GM12874 (cell line): ENCODE measurements at regions not wholly inside any gene's neighbourhood (a gene's known extent, or its start where the extent isn't known, plus 50 kb on each side); places are given as distances from the start of the nearest gene placed in this dataset.

ENCODE experiments used
- TF ChIP-seq, protein P1 (sequence below): IDR thresholded peaks from 2 replicates; pipeline ENCODE4 v1.5.1; 2011; ENCODE audit warnings: low read depth, mild to moderate bottlenecking, control low read depth, low read length, moderate library complexity; ENCODE audit not compliant: insufficient read depth

DNA sequence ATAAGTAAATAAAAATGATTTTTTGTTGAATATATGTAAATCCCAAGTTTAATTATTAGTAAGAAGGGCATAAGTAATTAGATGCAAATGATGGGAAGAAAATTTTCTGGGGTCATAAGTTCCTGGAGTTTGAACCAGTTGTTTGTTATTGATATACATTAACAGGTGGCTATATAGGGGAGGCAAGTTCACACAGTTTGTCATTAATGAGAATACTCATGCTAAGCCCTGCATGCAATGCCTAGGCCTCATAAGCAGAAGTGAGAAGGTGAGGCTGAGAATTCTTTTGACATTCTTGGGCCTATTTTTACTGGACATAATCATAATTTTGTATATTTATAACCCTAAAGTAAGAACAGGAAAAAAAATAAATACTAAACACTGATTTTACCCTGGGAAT is 1210.7 kb upstream of the PCDH9 start:
- TF ChIP-seq, protein P1, sequence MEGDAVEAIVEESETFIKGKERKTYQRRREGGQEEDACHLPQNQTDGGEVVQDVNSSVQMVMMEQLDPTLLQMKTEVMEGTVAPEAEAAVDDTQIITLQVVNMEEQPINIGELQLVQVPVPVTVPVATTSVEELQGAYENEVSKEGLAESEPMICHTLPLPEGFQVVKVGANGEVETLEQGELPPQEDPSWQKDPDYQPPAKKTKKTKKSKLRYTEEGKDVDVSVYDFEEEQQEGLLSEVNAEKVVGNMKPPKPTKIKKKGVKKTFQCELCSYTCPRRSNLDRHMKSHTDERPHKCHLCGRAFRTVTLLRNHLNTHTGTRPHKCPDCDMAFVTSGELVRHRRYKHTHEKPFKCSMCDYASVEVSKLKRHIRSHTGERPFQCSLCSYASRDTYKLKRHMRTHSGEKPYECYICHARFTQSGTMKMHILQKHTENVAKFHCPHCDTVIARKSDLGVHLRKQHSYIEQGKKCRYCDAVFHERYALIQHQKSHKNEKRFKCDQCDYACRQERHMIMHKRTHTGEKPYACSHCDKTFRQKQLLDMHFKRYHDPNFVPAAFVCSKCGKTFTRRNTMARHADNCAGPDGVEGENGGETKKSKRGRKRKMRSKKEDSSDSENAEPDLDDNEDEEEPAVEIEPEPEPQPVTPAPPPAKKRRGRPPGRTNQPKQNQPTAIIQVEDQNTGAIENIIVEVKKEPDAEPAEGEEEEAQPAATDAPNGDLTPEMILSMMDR, result no peak

DNA sequence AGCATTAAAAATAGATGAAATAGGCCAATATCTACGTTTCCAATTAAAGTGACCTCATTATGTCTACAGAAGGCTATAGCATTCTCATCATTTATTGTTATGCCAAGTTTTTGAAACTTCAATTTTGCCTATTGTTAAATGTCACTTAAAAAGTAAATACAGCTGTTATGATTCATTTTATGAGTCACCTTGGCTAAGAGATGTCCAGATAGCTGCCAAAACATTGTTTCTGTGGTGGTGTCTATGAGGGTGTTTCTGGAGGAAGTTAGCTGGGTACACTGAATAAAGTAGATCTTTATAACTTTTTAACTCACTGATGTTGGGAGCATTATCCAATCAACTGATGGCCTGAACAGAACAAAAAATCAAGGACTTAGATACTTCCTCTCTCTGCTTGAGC is 1209.7 kb upstream of the PCDH9 start:
- TF ChIP-seq, protein P1, result no peak

DNA sequence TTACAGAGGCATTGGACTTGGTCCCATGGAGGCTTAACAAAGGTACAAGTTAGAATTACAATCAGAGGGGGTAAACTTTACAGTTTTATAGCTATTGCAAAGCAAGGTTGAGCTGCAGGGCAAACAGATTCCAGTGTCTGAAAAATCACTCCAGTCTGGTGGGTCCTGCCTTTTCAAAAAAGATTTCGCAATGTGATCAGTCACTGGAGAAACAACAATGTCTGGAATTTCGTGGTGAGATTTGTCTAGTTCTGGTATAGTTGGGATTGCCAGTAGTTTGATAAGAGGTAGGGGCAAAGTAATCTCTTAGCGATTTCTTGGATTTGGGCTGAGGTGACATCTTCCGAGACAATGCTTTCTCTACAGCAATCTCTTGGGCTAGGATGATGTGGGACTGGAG is 1198.2 kb upstream of the PCDH9 start:
- TF ChIP-seq, protein P1, result no peak

DNA sequence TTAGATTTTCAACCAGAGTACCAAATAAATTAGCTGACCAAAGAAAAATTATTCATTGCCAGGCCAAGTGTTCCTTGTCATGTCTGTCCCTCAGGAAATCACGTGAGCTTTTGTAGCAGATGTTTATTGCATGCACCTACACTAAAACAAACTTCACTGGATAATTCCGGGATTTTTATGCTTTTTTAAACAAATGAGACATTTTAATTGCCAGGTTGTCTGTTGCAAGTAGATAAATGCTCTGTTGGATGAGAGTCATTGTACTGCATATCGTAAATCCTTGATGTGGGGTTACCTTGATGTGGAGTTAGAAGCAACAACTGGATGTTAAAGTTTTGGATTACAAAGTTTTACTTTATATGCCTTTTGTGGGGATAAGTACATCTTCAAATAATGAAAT is 1187.7 kb upstream of the PCDH9 start:
- TF ChIP-seq, protein P1, result no peak

DNA sequence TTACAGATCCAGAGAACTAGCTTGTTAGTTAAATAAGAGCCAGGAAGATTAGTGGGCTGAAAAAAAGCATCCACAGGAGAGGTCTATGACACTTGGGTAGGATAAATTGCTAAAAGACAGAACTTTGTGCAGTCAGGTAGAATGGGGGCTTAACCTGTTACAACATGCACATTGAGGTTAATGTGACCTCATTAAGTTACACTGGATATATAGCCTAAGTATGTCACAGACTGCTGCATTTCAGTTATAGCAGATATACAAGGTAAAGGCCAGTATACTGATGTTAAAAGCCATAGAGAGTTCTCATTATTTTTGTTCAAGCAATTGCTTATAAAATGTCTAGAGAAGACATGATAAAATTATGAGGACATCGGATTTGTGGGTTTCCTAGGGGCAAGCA is 1179.9 kb upstream of the PCDH9 start:
- TF ChIP-seq, protein P1, result no peak

DNA sequence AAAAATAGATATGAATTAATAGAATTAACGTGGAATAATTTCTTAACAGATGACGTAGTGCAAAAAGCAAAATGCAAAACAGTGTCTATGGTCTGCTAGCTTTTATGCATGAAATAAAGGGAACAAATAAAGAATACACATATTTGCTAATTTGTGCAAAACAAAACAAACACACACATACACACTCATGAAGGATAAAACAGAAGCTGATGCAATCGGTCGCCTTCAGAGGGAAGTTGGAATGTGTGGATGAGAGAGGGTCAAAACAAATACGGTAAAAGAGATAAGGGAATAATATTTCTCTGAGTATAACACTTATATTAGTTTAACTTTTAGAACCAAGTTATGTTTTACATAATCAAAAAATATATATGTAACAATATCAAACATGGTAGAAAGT is 1160.9 kb upstream of the PCDH9 start:
- TF ChIP-seq, protein P1, result no peak

DNA sequence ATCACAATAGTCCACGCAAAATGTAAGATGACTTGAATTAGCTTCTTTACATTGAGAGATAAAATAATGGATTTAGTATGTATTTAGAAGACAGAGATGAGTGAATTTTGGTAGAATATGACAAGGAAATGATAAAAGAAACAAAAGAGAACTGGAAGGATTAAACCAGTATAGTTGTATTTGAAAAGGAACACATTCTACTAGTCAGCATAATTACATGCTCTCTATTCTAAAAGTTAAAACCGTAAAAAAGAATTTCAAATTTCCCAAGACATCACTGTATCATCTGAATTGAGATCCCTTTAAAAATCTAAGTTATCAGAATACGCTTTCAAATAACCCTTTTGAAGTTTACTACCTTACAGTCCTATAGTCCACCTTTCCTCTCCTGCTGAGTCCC is 1156.7 kb upstream of the PCDH9 start:
- TF ChIP-seq, protein P1, result no peak
